Muscle layer of duodenum (tissue), 2 donors: ENCODE measurements at regions not wholly inside any gene's neighbourhood (a gene's known extent, or its start where the extent isn't known, plus 50 kb on each side); places are given as distances from the start of the nearest gene placed in this dataset.

Experiments
- H3K27ac ChIP-seq: one replicate; pipeline ENCODE4 v1.7.0; 2013; ENCODE audit warnings: mild to moderate bottlenecking, low read length
- H3K27me3 ChIP-seq: one replicate; pipeline ENCODE4 v1.7.0; 2013; ENCODE audit warnings: low read depth, mild to moderate bottlenecking, control low read depth, low read length
- H3K36me3 ChIP-seq, 2 donors: one replicate each; pipeline ENCODE4 v1.7.0; 2013; ENCODE audit warnings: low read length in 2 of 2, control low read depth in 1 of 2, mild to moderate bottlenecking in 1 of 2; ENCODE audit not compliant: insufficient read depth in 2 of 2, control insufficient read depth in 1 of 2
- H3K4me1 ChIP-seq, 2 donors: one replicate each; pipeline ENCODE4 v1.7.0; 2013; ENCODE audit warnings: low read length in 2 of 2, mild to moderate bottlenecking in 2 of 2, control low read depth in 1 of 2, moderate library complexity in 1 of 2; ENCODE audit not compliant: insufficient read depth in 2 of 2, control insufficient read depth in 1 of 2
- H3K4me3 ChIP-seq, 2 donors: one replicate each; pipeline ENCODE4 v1.7.0; 2013; ENCODE audit warnings: low read length in 2 of 2, low read depth in 1 of 2, mild to moderate bottlenecking in 1 of 2
- H3K9me3 ChIP-seq, 2 donors: one replicate each; pipeline ENCODE4 v1.7.0; 2013; ENCODE audit warnings: low read length in 2 of 2, control low read depth in 1 of 2, mild to moderate bottlenecking in 1 of 2; ENCODE audit not compliant: control insufficient read depth in 1 of 2
- donor health status: healthy.

- Histone ChIP-seq H3K27ac (no peak overlapping the region), H3K27me3 (no peaks in the 10 kb centered on the region), H3K36me3 (no peaks in the 10 kb centered on the region), H3K9me3 (no peaks in the 10 kb centered on the region), H3K4me1 (no peaks in the 10 kb centered on the region), H3K4me3 (no peak overlapping the region)
These were observed 207.2 kb upstream of the SETBP1 start for GRCh38 chr18:44473394-44474066.

GRCh38 chr18:44474067-44474411 lies 206.6 kb upstream of the SETBP1 start:
- H3K27me3 ChIP-seq, result no peaks in the 10 kb centered on the region
- no peaks in the 10 kb centered on the region for H3K4me1 ChIP-seq
- H3K36me3 ChIP-seq, result no peaks in the 10 kb centered on the region
- H3K9me3 ChIP-seq, result peaks cover 0 to under 1% of the 10 kb centered on the region in 2 donors
- H3K27ac ChIP-seq, result no peak overlapping the region
- no peak overlapping the region for H3K4me3 ChIP-seq

- H3K4me3 ChIP-seq, result no peak overlapping the region
- H3K27ac ChIP-seq, result no peak overlapping the region
- no peaks in the 10 kb centered on the region for H3K4me1 ChIP-seq
- no peaks in the 10 kb centered on the region for H3K36me3 ChIP-seq
- no peaks in the 10 kb centered on the region for H3K27me3 ChIP-seq
- H3K9me3 ChIP-seq, result peaks cover 0 to 6% of the 10 kb centered on the region in 2 donors
These were observed 206.1 kb upstream of the SETBP1 start for GRCh38 chr18:44474591-44474990.

- Histone ChIP-seq H3K27me3 (no peaks in the 10 kb centered on the region), H3K36me3 (no peaks in the 10 kb centered on the region), H3K27ac (no peak overlapping the region), H3K9me3 (peaks cover 0 to 7% of the 10 kb centered on the region in 2 donors), H3K4me1 (no peaks in the 10 kb centered on the region), H3K4me3 (no peak overlapping the region)
These were observed 197.9 kb upstream of the SETBP1 start for GRCh38 chr18:44482761-44483160.

GRCh38 chr18:44495151-44495550 lies 185.5 kb upstream of the SETBP1 start:
- H3K4me1 ChIP-seq, result peaks cover 0 to 5% of the 10 kb centered on the region in 2 donors
- H3K9me3 ChIP-seq, result no peaks in the 10 kb centered on the region
- H3K27ac ChIP-seq, result no peak overlapping the region
- no peak overlapping the region for H3K4me3 ChIP-seq
- no peaks in the 10 kb centered on the region for H3K27me3 ChIP-seq
- H3K36me3 ChIP-seq, result no peaks in the 10 kb centered on the region

- Histone ChIP-seq H3K9me3 (no peaks in the 10 kb centered on the region), H3K4me1 (peaks cover 0 to 5% of the 10 kb centered on the region in 2 donors), H3K27me3 (no peaks in the 10 kb centered on the region), H3K36me3 (no peaks in the 10 kb centered on the region), H3K4me3 (no peak overlapping the region), H3K27ac (no peak overlapping the region)
These were observed 183.4 kb upstream of the SETBP1 start for GRCh38 chr18:44497311-44497710.

GRCh38 chr18:44497757-44498490 lies 182.8 kb upstream of the SETBP1 start:
- no peak overlapping the region for H3K27ac ChIP-seq
- H3K27me3 ChIP-seq, result no peaks in the 10 kb centered on the region
- no peaks in the 10 kb centered on the region for H3K9me3 ChIP-seq
- peaks cover 0 to 5% of the 10 kb centered on the region in 2 donors for H3K4me1 ChIP-seq
- H3K4me3 ChIP-seq, result no peak overlapping the region
- H3K36me3 ChIP-seq, result no peaks in the 10 kb centered on the region

GRCh38 chr18:44500808-44501610 lies 179.7 kb upstream of the SETBP1 start:
- Histone ChIP-seq H3K27ac (no peak overlapping the region), H3K27me3 (no peaks in the 10 kb centered on the region), H3K9me3 (no peaks in the 10 kb centered on the region), H3K4me3 (no peak overlapping the region), H3K36me3 (no peaks in the 10 kb centered on the region), H3K4me1 (peaks cover 0 to 5% of the 10 kb centered on the region in 2 donors)

GRCh38 chr18:44502221-44502620 lies 178.5 kb upstream of the SETBP1 start:
- H3K27me3 ChIP-seq, result no peaks in the 10 kb centered on the region
- no peak overlapping the region for H3K27ac ChIP-seq
- H3K36me3 ChIP-seq, result no peaks in the 10 kb centered on the region
- H3K9me3 ChIP-seq, result no peaks in the 10 kb centered on the region
- H3K4me3 ChIP-seq, result no peak overlapping the region
- H3K4me1 ChIP-seq, result peaks cover 0 to 5% of the 10 kb centered on the region in 2 donors

- H3K4me1 ChIP-seq, result no peaks in the 10 kb centered on the region
- H3K4me3 ChIP-seq, result no peak overlapping the region
- no peaks in the 10 kb centered on the region for H3K36me3 ChIP-seq
- H3K27ac ChIP-seq, result no peak overlapping the region
- no peaks in the 10 kb centered on the region for H3K9me3 ChIP-seq
- H3K27me3 ChIP-seq, result no peaks in the 10 kb centered on the region
These were observed 177.9 kb upstream of the SETBP1 start for GRCh38 chr18:44502790-44503189.

GRCh38 chr18:44503854-44504253 lies 176.8 kb upstream of the SETBP1 start:
- Histone ChIP-seq H3K27me3 (no peaks in the 10 kb centered on the region), H3K4me1 (no peaks in the 10 kb centered on the region), H3K27ac (no peak overlapping the region), H3K9me3 (no peaks in the 10 kb centered on the region), H3K36me3 (no peaks in the 10 kb centered on the region), H3K4me3 (no peak overlapping the region)
